PC-9 (cell line): ENCODE measurements at regions not wholly inside any gene's neighbourhood (a gene's known extent, or its start where the extent isn't known, plus 50 kb on each side); places are given as distances from the start of the nearest gene placed in this dataset.

Experiments
- BruUV-seq: library from RNA; stranded (reverse); fragments of 400-500 nt; replicated peaks from 2 replicates; lab custom pipeline; 2021; lab: Mats Ljungman, UMichigan
- CTCF ChIA-PET: fragments of 300-600 bp; sonication (Branson Sonifier 250); formaldehyde crosslinking; loops from one replicate; lab custom pipeline; 2022; ENCODE audit warnings: antibody characterized with exemption; lab: Charles Lee
- POLR2A ChIA-PET: fragments of 300-600 bp; sonication (Branson Sonifier 250); formaldehyde crosslinking; loops from one replicate; lab custom pipeline; 2022; ENCODE audit warnings: antibody characterized with exemption; ENCODE audit not compliant: unreplicated experiment; lab: Charles Lee
- DNase-seq, 2 experiments: peaks; one replicate each; pipeline versions ENCODE4 v3.0.0 to v3.0.0-alpha.2; 2015 to 2022; ENCODE audit warnings: mixed read lengths in 1 of 2
- H2AFZ ChIP-seq: fragments of 200-600 bp; sonication (generic); 2 replicates; pipeline ENCODE4 v1.8.1; 2017; ENCODE audit warnings: antibody characterized with exemption
- H3F3A ChIP-seq: fragments of 200-600 bp; sonication (generic); 2 replicates; pipeline ENCODE4 v1.8.1; 2017; ENCODE audit warnings: antibody characterized with exemption, mild to moderate bottlenecking, low read depth; ENCODE audit not compliant: insufficient read depth
- H3K27ac ChIP-seq: fragments of 200-600 bp; sonication (generic); 2 replicates; pipeline ENCODE4 v1.6.1; 2016; ENCODE audit warnings: mixed run types
- H3K27me3 ChIP-seq: fragments of 200-600 bp; sonication (generic); 2 replicates; pipeline ENCODE4 v1.6.1; 2016; ENCODE audit warnings: low read depth, mixed run types; ENCODE audit not compliant: insufficient read depth
- H3K36me3 ChIP-seq: fragments of 200-600 bp; sonication (generic); 2 replicates; pipeline ENCODE4 v1.6.1; 2016; ENCODE audit warnings: low read depth, mixed run types
- H3K4me1 ChIP-seq: fragments of 200-600 bp; sonication (generic); replicated peaks from 2 replicates; pipeline ENCODE4 v1.6.1; 2016; ENCODE audit warnings: mixed run types; ENCODE audit not compliant: insufficient read depth
- H3K4me2 ChIP-seq: fragments of 200-600 bp; sonication (generic); 2 replicates; pipeline ENCODE4 v1.6.1; 2017; ENCODE audit warnings: mixed run types
- H3K4me3 ChIP-seq: fragments of 200-600 bp; sonication (generic); 2 replicates; pipeline ENCODE4 v1.6.1; 2016; ENCODE audit warnings: mixed run types
- H3K79me2 ChIP-seq: fragments of 200-600 bp; sonication (generic); 2 replicates; pipeline ENCODE4 v1.6.1; 2017; ENCODE audit warnings: low read depth, mixed run types
- H3K9me2 ChIP-seq: fragments of 200-600 bp; sonication (generic); 2 replicates; pipeline ENCODE4 v1.8.1; 2017; ENCODE audit warnings: mild to moderate bottlenecking; ENCODE audit not compliant: insufficient read depth
- H3K9me3 ChIP-seq: fragments of 200-600 bp; sonication (generic); 2 replicates; pipeline ENCODE4 v1.8.1; 2016; ENCODE audit warnings: low read depth; ENCODE audit not compliant: insufficient read depth
- H4K20me1 ChIP-seq: fragments of 200-600 bp; sonication (generic); 2 replicates; pipeline ENCODE4 v1.8.1; 2017; ENCODE audit not compliant: insufficient read depth
- CTCF ChIP-seq: fragments of 200-600 bp; sonication (generic); conservative IDR thresholded peaks from 2 replicates; pipeline ENCODE4 v1.6.1; 2017; ENCODE audit warnings: mixed run types, antibody characterized with exemption, mild to moderate bottlenecking, moderate library complexity
- EZH2 ChIP-seq: fragments of 200-600 bp; sonication (generic); IDR thresholded peaks from 2 replicates; pipeline ENCODE4 v1.8.0; 2017; ENCODE audit warnings: antibody characterized with exemption, low read depth
- intact Hi-C: fragments of 100-400 bp; cut with micrococcal nuclease; formaldehyde crosslinking; loops from one replicate; pipeline ENCODE4 v1.10.0; 2022; ENCODE audit not compliant: unreplicated experiment

- POLR2A ChIA-PET: no interaction called here
Observed at GRCh38 chr16:5200123-5200522, 102.5 kb upstream of the EEF2KMT start.

GRCh38 chr16:5196204-5196603 is 98.6 kb upstream of the EEF2KMT start:
- DNase-seq: no peak
- Histone ChIP-seq H3K27ac (no peak overlapping the region), H4K20me1 (no peaks in the 10 kb centered on the region), H3K9me2 (no peaks in the 10 kb centered on the region), H3K4me2 (no peak overlapping the region), H3F3A (no peaks in the 10 kb centered on the region), H3K4me3 (no peak overlapping the region), H3K4me1 (no peaks in the 10 kb centered on the region), H3K36me3 (no peaks in the 10 kb centered on the region), H3K9me3 (no peaks in the 10 kb centered on the region), H3K27me3 (peaks cover 68% of the 10 kb centered on the region), H3K79me2 (no peaks in the 10 kb centered on the region), H2AFZ (no peak overlapping the region)
- ChIA-PET POLR2A (no interaction called here), CTCF (no interaction called here)
- TF ChIP-seq CTCF (no peak), EZH2 (no peak)
- intact Hi-C loops: no loop called here
- BruUV-seq: no TSS peak

More at GRCh38 chr16:5200123-5200522, 102.5 kb upstream of the EEF2KMT start:
- no peaks in the 10 kb centered on the region for H3K9me2 ChIP-seq
- no peak overlapping the region for H2AFZ ChIP-seq
- H3K4me2 ChIP-seq: no peak overlapping the region
- H3K27me3 ChIP-seq: peaks cover 37% of the 10 kb centered on the region
- no peaks in the 10 kb centered on the region for H4K20me1 ChIP-seq
- BruUV-seq: no TSS peak
- TF ChIP-seq EZH2 (no peak), CTCF (no peak)
- no peak overlapping the region for H3K4me3 ChIP-seq
- DNase-seq: no peak
- no peaks in the 10 kb centered on the region for H3K36me3 ChIP-seq
- H3K27ac ChIP-seq: no peak overlapping the region
- H3K9me3 ChIP-seq: no peaks in the 10 kb centered on the region
- H3K4me1 ChIP-seq: no peaks in the 10 kb centered on the region
- CTCF ChIA-PET: no interaction called here
- no peaks in the 10 kb centered on the region for H3K79me2 ChIP-seq
- H3F3A ChIP-seq: no peaks in the 10 kb centered on the region
- intact Hi-C loops: no loop called here

- no peak for DNase-seq
- no peaks in the 10 kb centered on the region for H3K9me2 ChIP-seq
- BruUV-seq: no TSS peak
- H3K36me3 ChIP-seq: no peaks in the 10 kb centered on the region
- H3K27ac ChIP-seq: no peak overlapping the region
- H3K9me3 ChIP-seq: no peaks in the 10 kb centered on the region
- TF ChIP-seq CTCF (no peak), EZH2 (no peak)
- no peak overlapping the region for H2AFZ ChIP-seq
- intact Hi-C loops: no loop called here
- no peak overlapping the region for H3K4me3 ChIP-seq
- no peaks in the 10 kb centered on the region for H3F3A ChIP-seq
- H3K27me3 ChIP-seq: peaks cover 88% of the 10 kb centered on the region
- H3K79me2 ChIP-seq: no peaks in the 10 kb centered on the region
- no peak overlapping the region for H3K4me2 ChIP-seq
- H3K4me1 ChIP-seq: no peaks in the 10 kb centered on the region
- POLR2A ChIA-PET: no interaction called here
- CTCF ChIA-PET: no interaction called here
- no peaks in the 10 kb centered on the region for H4K20me1 ChIP-seq
Observed at GRCh38 chr16:5193861-5194260, 96.3 kb upstream of the EEF2KMT start.
